GM12875 (cell line): ENCODE measurements at regions not wholly inside any gene's neighbourhood (a gene's known extent, or its start where the extent isn't known, plus 50 kb on each side); places are given as distances from the start of the nearest gene placed in this dataset.

Experiments
- H3K4me3 ChIP-seq: one replicate; pipeline ENCODE4 v1.5.1; 2011; ENCODE audit warnings: low read depth, low read length, control low read depth
- TF ChIP-seq, protein P1 (sequence below): IDR thresholded peaks from 2 replicates; pipeline ENCODE4 v1.5.1; 2011; ENCODE audit warnings: low read depth, mild to moderate bottlenecking, control low read depth, inconsistent platforms, low read length, moderate library complexity, borderline replicate concordance; ENCODE audit not compliant: insufficient read depth

DNA sequence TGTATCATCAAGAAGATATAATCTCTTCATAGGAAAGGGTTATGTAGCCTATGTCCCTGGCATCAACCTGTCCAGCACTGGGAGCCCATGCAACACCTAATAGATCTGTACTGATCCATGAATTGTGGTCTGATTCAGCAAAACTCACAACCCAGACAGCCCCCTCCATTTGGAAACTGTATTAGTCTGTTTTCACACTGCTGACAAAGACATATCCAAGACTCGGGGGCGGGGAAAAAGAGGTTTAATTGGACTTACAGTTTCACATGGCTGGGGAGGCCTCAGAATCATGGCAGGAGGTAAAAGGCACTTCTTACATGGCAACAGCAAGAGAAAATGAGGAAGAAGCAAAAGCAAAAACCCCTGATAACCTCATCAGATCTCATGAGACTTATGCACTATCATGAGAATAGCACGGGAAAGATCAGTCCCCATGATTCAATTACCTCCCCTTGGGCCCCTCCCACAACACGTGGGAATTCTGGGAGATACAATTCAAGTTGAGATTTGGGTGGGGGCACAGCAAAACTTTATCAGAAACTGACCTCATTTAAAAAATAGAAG, 83.3 kb downstream of the TRIM42 start:
- H3K4me3 ChIP-seq, result no peak overlapping the region
- TF ChIP-seq, protein P1, sequence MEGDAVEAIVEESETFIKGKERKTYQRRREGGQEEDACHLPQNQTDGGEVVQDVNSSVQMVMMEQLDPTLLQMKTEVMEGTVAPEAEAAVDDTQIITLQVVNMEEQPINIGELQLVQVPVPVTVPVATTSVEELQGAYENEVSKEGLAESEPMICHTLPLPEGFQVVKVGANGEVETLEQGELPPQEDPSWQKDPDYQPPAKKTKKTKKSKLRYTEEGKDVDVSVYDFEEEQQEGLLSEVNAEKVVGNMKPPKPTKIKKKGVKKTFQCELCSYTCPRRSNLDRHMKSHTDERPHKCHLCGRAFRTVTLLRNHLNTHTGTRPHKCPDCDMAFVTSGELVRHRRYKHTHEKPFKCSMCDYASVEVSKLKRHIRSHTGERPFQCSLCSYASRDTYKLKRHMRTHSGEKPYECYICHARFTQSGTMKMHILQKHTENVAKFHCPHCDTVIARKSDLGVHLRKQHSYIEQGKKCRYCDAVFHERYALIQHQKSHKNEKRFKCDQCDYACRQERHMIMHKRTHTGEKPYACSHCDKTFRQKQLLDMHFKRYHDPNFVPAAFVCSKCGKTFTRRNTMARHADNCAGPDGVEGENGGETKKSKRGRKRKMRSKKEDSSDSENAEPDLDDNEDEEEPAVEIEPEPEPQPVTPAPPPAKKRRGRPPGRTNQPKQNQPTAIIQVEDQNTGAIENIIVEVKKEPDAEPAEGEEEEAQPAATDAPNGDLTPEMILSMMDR, result no peak

DNA sequence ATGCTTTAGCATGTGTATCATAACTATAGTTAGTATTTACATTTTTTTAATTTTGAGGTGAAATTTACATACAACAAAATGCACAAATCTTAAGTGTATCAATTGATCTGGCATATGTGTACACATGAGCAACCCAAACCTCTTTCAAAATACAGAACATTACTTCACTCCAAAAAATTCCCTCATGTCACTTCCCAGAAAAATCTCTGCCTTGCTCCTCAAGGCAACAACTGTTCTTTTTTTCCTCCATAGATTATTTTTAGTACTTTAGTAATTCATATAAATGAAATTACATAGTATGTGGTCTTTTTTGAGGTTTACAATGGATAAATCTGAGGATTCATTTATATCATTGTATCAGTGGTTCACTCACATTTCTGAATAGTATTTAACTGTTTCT, 84.9 kb downstream of the TRIM42 start:
- TF ChIP-seq, protein P1, result no peak

DNA sequence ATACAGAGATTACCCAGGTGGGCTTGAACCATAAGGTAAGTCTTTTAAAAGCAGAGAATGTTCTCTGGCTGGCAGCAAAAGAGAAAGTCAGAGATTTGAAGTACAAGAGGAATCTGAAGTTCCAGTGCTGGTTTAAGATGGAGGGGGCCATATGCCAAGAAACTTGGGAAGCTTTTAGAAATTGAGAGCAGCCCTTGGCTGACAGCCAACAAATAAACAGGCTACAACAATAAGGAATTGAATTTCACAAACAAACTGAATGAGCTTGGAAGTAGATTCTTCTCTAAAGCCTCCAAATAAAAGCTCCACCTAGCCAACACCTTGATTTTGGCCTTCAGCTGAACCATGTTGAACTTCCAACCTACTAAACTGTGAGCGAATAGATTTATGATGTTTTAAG, 85.7 kb downstream of the TRIM42 start:
- TF ChIP-seq, protein P1, result no peak
- H3K4me3 ChIP-seq, result no peak overlapping the region

More for the DNA sequence above, 84.9 kb downstream of the TRIM42 start:
- H3K4me3 ChIP-seq, result no peak overlapping the region

DNA sequence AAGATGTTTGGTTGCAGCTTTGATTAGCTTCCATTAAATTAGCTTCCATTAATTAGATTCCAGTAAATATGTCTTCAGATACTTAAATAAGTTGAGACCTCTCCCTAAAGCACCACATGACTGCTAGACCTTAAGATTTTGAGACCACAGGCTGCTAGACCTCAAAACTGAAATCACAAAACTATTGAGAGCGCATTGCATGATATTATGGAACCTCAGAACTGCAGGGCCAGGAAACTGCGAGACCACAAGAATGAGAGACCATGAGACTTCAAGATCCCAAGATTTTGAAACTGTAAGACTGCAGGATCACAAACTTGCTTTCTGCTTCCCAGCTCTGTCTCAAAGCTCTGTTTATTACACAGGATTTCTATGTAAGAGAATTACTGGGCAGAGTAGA, 87.4 kb downstream of the TRIM42 start:
- no peak overlapping the region for H3K4me3 ChIP-seq
- TF ChIP-seq, protein P1, result no peak

DNA sequence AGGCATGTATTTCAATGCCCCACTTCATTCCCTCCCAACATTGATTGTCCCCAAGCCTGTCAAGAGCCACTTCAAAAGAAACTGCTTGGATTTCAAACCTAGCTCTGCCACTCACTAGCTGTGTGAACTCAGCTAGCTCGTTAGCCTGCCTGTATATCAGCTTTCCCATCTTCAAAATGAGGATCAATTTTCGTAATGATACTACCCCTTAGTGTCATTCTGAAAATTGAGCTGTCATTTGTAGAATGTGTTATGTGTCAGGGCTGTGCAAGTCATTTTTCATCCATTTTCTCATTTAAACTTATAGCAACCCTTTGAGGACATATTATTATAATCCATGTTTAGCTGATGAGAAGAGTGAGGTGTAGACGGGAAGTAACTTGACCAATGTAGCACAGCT, 88.6 kb downstream of the TRIM42 start:
- TF ChIP-seq, protein P1, result no peak
- no peak overlapping the region for H3K4me3 ChIP-seq

DNA sequence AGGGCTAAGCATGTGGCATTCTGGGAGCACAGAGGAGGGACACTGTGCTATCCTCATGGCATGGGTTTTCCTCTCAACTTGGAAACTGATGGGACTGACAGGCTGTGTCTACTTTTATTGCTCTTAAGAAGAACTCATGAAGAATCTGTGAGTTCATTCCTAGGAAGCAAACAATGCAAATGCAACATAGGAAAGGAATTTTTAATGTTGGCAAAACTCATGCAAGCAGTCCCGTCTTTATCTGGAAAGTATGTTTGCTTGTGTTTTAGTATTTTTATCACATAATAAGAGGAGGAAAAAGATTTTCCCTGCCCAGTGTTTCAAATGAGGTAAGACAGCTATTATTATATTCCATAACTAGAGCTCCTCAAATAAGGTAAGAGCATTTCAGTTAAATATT, 89.7 kb downstream of the TRIM42 start:
- TF ChIP-seq, protein P1, result no peak
- no peak overlapping the region for H3K4me3 ChIP-seq

DNA sequence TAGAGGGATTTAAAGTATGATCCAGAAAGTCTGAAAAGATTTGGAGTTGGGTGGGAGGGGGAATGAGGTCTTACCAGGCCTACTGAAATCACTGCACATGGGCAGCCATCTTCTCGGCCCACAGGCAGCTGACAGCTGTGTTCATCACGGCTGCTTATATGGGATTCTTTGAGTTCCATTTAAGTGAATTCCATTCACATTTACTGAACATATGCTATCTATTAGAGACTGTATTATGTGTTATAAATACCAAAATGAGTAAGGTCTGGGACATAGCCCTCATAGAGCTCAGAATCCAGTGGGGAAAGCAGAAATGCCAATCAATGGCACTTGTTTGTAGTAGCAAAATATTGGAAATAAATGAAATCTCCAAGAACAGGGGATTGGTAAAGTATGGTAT, 91.1 kb downstream of the TRIM42 start:
- TF ChIP-seq, protein P1, result no peak
- no peak overlapping the region for H3K4me3 ChIP-seq
